Endodermal cell (in vitro differentiated cells): ENCODE measurements at regions not wholly inside any gene's neighbourhood (a gene's known extent, or its start where the extent isn't known, plus 50 kb on each side); places are given as distances from the start of the nearest gene placed in this dataset.

Source experiments
- DNase-seq: peaks from one replicate; pipeline ENCODE4 v3.0.0-alpha.2; 2017
- H3K27ac ChIP-seq: 2 replicates; pipeline ENCODE4 v1.5.1; 2013; ENCODE audit warnings: mild to moderate bottlenecking, low read depth, low read length, moderate library complexity
- H3K27me3 ChIP-seq: 2 replicates; pipeline ENCODE4 v1.6.1; 2013; ENCODE audit warnings: mild to moderate bottlenecking, low read length, moderate library complexity; ENCODE audit not compliant: insufficient read depth, control insufficient read depth, poor library complexity, severe bottlenecking
- H3K36me3 ChIP-seq: 2 replicates; pipeline ENCODE4 v1.7.0; 2013; ENCODE audit warnings: mild to moderate bottlenecking, low read length, moderate library complexity; ENCODE audit not compliant: control insufficient read depth, insufficient read depth
- H3K4me1 ChIP-seq: one replicate; pipeline ENCODE4 v1.7.0; 2013; ENCODE audit warnings: low read length; ENCODE audit not compliant: control insufficient read depth, insufficient read depth
- H3K4me3 ChIP-seq: 2 replicates; pipeline ENCODE4 v1.5.1; 2013; ENCODE audit warnings: mild to moderate bottlenecking, low read length, moderate library complexity
- H3K9ac ChIP-seq: 2 replicates; pipeline ENCODE4 v1.6.1; 2013; ENCODE audit warnings: mild to moderate bottlenecking, low read length, moderate library complexity; ENCODE audit not compliant: poor library complexity, severe bottlenecking; ENCODE audit errors: extremely low read depth
- H3K9me3 ChIP-seq: 2 replicates; pipeline ENCODE4 v1.6.1; 2013; ENCODE audit warnings: mild to moderate bottlenecking, low read length, moderate library complexity; ENCODE audit not compliant: control insufficient read depth
- H3K27ac Mint-ChIP-seq: 2 replicates; pipeline ENCODE4 v1.8.0; 2020; ENCODE audit warnings: mixed read lengths
- H3K27me3 Mint-ChIP-seq: 2 replicates; pipeline ENCODE4 v1.8.0; 2021; ENCODE audit warnings: mild to moderate bottlenecking, mixed read lengths; ENCODE audit not compliant: insufficient read depth
- H3K36me3 Mint-ChIP-seq: 2 replicates; pipeline ENCODE4 v1.8.0; 2020; ENCODE audit warnings: low read depth, mixed read lengths
- H3K4me1 Mint-ChIP-seq: 2 replicates; pipeline ENCODE4 v1.8.0; 2020; ENCODE audit warnings: mixed read lengths
- H3K4me3 Mint-ChIP-seq: 2 replicates; pipeline ENCODE4 v1.8.0; 2020; ENCODE audit warnings: mild to moderate bottlenecking, moderate library complexity, mixed read lengths
- H3K9me3 Mint-ChIP-seq: 2 replicates; pipeline ENCODE4 v1.8.0; 2020; ENCODE audit warnings: mild to moderate bottlenecking, mixed read lengths
- WGBS, 2 experiments: methylation state at CpG; one replicate each; pipeline versions ENCODE4 v1.1.5 to v1.1.7; 2013; ENCODE audit warnings: missing lambda C conversion rate in 2 of 2, mixed read lengths in 1 of 2; ENCODE audit not compliant: insufficient coverage in 1 of 2, insufficient read length in 1 of 2; 5-methylcytosine and 5-hydroxymethylcytosine counted together
- TF ChIP-seq, protein P1 (sequence below): fragments of 200-600 bp; sonication (generic); conservative IDR thresholded peaks from 2 replicates; pipeline ENCODE4 v1.5.0; 2021; ENCODE audit warnings: antibody characterized with exemption, mild to moderate bottlenecking

DNA sequence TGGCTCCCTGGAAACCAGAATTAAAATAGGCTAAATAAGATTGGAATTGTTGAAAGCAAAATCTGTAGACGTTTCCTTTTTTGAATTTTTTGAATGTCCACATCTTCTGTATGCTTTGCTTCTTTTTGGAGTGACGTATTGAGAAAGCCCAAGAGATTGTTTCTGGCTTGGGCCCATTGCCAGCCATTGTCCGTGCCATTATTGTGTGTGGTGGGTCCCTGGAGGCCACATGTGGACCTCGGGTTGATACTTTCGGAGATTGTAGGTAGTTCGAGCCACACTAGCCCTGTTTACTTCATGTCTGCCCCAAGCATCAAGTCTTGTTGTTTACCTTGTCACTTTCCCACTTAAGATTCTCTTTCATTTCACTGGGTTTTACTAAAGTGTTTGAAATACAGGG, 106.0 kb downstream of the PALM2AKAP2 start:
- no peak for DNase-seq
- Histone ChIP-seq H3K27me3 (no peaks in the 10 kb centered on the region), H3K4me1 (no peaks in the 10 kb centered on the region), H3K9ac (no peak overlapping the region), H3K27ac (no peak overlapping the region), H3K9me3 (no peaks in the 10 kb centered on the region), H3K36me3 (no peaks in the 10 kb centered on the region), H3K4me3 (no peak overlapping the region)
- no peak overlapping the region for H3K27ac Mint-ChIP-seq
- no peaks in the 10 kb centered on the region for H3K4me1 Mint-ChIP-seq
- H3K36me3 Mint-ChIP-seq: no peaks in the 10 kb centered on the region
- TF ChIP-seq, protein P1, sequence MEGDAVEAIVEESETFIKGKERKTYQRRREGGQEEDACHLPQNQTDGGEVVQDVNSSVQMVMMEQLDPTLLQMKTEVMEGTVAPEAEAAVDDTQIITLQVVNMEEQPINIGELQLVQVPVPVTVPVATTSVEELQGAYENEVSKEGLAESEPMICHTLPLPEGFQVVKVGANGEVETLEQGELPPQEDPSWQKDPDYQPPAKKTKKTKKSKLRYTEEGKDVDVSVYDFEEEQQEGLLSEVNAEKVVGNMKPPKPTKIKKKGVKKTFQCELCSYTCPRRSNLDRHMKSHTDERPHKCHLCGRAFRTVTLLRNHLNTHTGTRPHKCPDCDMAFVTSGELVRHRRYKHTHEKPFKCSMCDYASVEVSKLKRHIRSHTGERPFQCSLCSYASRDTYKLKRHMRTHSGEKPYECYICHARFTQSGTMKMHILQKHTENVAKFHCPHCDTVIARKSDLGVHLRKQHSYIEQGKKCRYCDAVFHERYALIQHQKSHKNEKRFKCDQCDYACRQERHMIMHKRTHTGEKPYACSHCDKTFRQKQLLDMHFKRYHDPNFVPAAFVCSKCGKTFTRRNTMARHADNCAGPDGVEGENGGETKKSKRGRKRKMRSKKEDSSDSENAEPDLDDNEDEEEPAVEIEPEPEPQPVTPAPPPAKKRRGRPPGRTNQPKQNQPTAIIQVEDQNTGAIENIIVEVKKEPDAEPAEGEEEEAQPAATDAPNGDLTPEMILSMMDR: no peak
- H3K27me3 Mint-ChIP-seq: no peaks in the 10 kb centered on the region
- WGBS, 2 experiments: 90 to 92% methylated on average over 3 to 6 of the region's 6 CpGs
- no peaks in the 10 kb centered on the region for H3K9me3 Mint-ChIP-seq
- no peak overlapping the region for H3K4me3 Mint-ChIP-seq

DNA sequence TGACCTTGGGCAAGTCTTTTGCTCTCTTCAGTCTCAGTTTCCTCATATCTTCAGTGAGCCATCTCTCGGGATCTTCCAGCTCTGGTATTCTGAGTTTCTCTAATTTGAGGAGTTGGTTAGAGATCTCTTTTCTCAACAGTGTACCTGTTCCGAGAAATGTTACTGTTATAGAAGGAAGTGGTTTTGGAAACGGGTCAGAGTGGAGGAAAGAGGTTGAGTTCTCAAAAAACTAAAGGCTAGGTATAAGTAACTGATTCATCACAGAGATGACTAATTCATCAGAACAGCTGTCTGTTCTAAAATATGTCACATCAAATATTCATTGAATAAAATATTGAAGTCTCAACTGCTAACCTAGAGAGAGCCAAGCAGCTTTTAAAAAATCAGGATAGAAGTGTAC, 106.6 kb downstream of the PALM2AKAP2 start:
- no peak overlapping the region for H3K27ac Mint-ChIP-seq
- no peaks in the 10 kb centered on the region for H3K36me3 ChIP-seq
- H3K4me1 Mint-ChIP-seq: no peaks in the 10 kb centered on the region
- no peaks in the 10 kb centered on the region for H3K36me3 Mint-ChIP-seq
- no peak overlapping the region for H3K4me3 ChIP-seq
- no peaks in the 10 kb centered on the region for H3K9me3 ChIP-seq
- no peaks in the 10 kb centered on the region for H3K9me3 Mint-ChIP-seq
- no peak for DNase-seq
- no peaks in the 10 kb centered on the region for H3K4me1 ChIP-seq
- 93 to 97% methylated on average over 2 to 3 of the region's 3 CpGs for WGBS, 2 experiments
- TF ChIP-seq, protein P1: no peak
- no peak overlapping the region for H3K4me3 Mint-ChIP-seq
- H3K27ac ChIP-seq: no peak overlapping the region
- H3K9ac ChIP-seq: no peak overlapping the region
- no peaks in the 10 kb centered on the region for H3K27me3 Mint-ChIP-seq
- H3K27me3 ChIP-seq: no peaks in the 10 kb centered on the region

DNA sequence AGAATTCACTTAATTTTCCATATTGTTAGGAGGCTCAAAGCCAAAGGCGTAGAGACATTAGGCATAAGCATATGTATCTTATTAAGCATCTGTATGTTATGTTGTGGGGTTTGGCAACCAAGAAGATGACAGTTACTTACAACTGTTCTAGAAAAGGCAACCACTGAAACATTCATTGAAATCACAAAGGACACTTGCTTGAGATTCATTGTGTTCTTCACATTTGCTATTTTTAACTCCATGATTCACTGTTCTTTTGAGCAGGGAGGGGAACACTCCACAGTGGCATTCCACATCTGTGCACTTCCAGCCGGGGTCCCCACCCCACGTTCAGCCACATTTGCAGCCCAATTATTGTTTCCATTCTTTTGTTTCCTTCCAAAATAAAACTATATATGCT, 107.1 kb downstream of the PALM2AKAP2 start:
- Mint-ChIP-seq H3K9me3 (no peaks in the 10 kb centered on the region), H3K4me1 (no peaks in the 10 kb centered on the region), H3K36me3 (no peaks in the 10 kb centered on the region), H3K4me3 (no peak overlapping the region), H3K27ac (no peak overlapping the region), H3K27me3 (no peaks in the 10 kb centered on the region)
- H3K9ac ChIP-seq: no peak overlapping the region
- no peak overlapping the region for H3K4me3 ChIP-seq
- 88% methylated on average over 3 of the region's 3 CpGs; no CpG with 5 or more reads in 1 of the 2 experiments for WGBS, 2 experiments
- H3K4me1 ChIP-seq: no peaks in the 10 kb centered on the region
- TF ChIP-seq, protein P1: no peak
- H3K27me3 ChIP-seq: no peaks in the 10 kb centered on the region
- H3K36me3 ChIP-seq: no peaks in the 10 kb centered on the region
- no peak overlapping the region for H3K27ac ChIP-seq
- no peaks in the 10 kb centered on the region for H3K9me3 ChIP-seq
- no peak for DNase-seq
